GM19240 (cell line): ENCODE measurements at regions not wholly inside any gene's neighbourhood (a gene's known extent, or its start where the extent isn't known, plus 50 kb on each side); places are given as distances from the start of the nearest gene placed in this dataset.
"Not testable (repeated sequence)": the region's sequence is repeated elsewhere in the genome, so short reads cannot be mapped to it uniquely, and the experiment has no call there.

Experiments used
- DNase-seq: peaks from one replicate; pipeline ENCODE4 v3.0.0; 2011; ENCODE audit warnings: low spot score; ENCODE audit not compliant: insufficient read length

- DNase-seq, result no peak
These were observed 830.8 kb upstream of the SLC39A10 start for GRCh38 chr2:194826241-194826640.

GRCh38 chr2:194824450-194824849, 832.6 kb upstream of the SLC39A10 start:
- no peak for DNase-seq

GRCh38 chr2:194822657-194823056, 834.4 kb upstream of the SLC39A10 start:
- no peak for DNase-seq

GRCh38 chr2:194822097-194822496, 834.9 kb upstream of the SLC39A10 start:
- DNase-seq, result no peak

GRCh38 chr2:194819367-194819766, 837.7 kb upstream of the SLC39A10 start:
- DNase-seq, result no peak

GRCh38 chr2:194815475-194815874, 841.6 kb upstream of the SLC39A10 start:
- no peak for DNase-seq

GRCh38 chr2:194802589-194802988, 854.4 kb upstream of the SLC39A10 start:
- no peak for DNase-seq

GRCh38 chr2:194787071-194787470, 870.0 kb upstream of the SLC39A10 start:
- not testable (repeated sequence) for DNase-seq

- DNase-seq, result not testable (repeated sequence)
These were observed 885.6 kb upstream of the SLC39A10 start for GRCh38 chr2:194771394-194771793.

GRCh38 chr2:194769030-194769429, 888.0 kb upstream of the SLC39A10 start:
- DNase-seq, result no peak

GRCh38 chr2:194765723-194766122, 891.3 kb upstream of the SLC39A10 start:
- DNase-seq, result no peak

GRCh38 chr2:194750926-194751325, 906.1 kb upstream of the SLC39A10 start:
- DNase-seq, result no peak

- no peak for DNase-seq
These were observed 911.4 kb upstream of the SLC39A10 start for GRCh38 chr2:194745557-194746146.

GRCh38 chr2:194742706-194743105, 914.3 kb upstream of the SLC39A10 start:
- no peak for DNase-seq

GRCh38 chr2:194739217-194739616, 917.8 kb upstream of the SLC39A10 start:
- DNase-seq, result no peak

- no peak for DNase-seq
These were observed 921.0 kb upstream of the SLC39A10 start for GRCh38 chr2:194735837-194736542.

GRCh38 chr2:194730266-194730665, 926.8 kb upstream of the SLC39A10 start:
- DNase-seq, result no peak

GRCh38 chr2:194725169-194725568, 931.9 kb upstream of the SLC39A10 start:
- no peak for DNase-seq

- no peak for DNase-seq
These were observed 933.6 kb upstream of the SLC39A10 start for GRCh38 chr2:194723446-194723845.

- no peak for DNase-seq
These were observed 935.8 kb upstream of the SLC39A10 start for GRCh38 chr2:194721227-194721626.

GRCh38 chr2:194720462-194720861, 936.6 kb upstream of the SLC39A10 start:
- DNase-seq, result no peak

- DNase-seq, result no peak
These were observed 938.1 kb upstream of the SLC39A10 start for GRCh38 chr2:194718881-194719280.

GRCh38 chr2:194714541-194714940, 942.5 kb upstream of the SLC39A10 start:
- no peak for DNase-seq
